ENCODE measurements at regions not wholly inside any gene's neighbourhood (a gene's known extent, or its start where the extent isn't known, plus 50 kb on each side); places are given as distances from the start of the nearest gene placed in this dataset.

- no peak for DNase-seq (ENCODE audit: low read depth)
- no peak overlapping the region for H3K4me3 ChIP-seq (ENCODE audit: low read length)
- TF ChIP-seq, protein P1, sequence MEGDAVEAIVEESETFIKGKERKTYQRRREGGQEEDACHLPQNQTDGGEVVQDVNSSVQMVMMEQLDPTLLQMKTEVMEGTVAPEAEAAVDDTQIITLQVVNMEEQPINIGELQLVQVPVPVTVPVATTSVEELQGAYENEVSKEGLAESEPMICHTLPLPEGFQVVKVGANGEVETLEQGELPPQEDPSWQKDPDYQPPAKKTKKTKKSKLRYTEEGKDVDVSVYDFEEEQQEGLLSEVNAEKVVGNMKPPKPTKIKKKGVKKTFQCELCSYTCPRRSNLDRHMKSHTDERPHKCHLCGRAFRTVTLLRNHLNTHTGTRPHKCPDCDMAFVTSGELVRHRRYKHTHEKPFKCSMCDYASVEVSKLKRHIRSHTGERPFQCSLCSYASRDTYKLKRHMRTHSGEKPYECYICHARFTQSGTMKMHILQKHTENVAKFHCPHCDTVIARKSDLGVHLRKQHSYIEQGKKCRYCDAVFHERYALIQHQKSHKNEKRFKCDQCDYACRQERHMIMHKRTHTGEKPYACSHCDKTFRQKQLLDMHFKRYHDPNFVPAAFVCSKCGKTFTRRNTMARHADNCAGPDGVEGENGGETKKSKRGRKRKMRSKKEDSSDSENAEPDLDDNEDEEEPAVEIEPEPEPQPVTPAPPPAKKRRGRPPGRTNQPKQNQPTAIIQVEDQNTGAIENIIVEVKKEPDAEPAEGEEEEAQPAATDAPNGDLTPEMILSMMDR (conservative IDR thresholded peaks at IDR 0.05; ENCODE audit: low read depth, low read length) = no peak
Measured at GRCh38 chr12:24366514-24366913, 417.0 kb upstream of the SOX5 start.

- TF ChIP-seq, protein P1 (conservative IDR thresholded peaks at IDR 0.05; ENCODE audit: low read depth, low read length) = no peak
- no peak for DNase-seq (ENCODE audit: low read depth)
Measured at GRCh38 chr12:24364921-24365320, 415.5 kb upstream of the SOX5 start.

DNA sequence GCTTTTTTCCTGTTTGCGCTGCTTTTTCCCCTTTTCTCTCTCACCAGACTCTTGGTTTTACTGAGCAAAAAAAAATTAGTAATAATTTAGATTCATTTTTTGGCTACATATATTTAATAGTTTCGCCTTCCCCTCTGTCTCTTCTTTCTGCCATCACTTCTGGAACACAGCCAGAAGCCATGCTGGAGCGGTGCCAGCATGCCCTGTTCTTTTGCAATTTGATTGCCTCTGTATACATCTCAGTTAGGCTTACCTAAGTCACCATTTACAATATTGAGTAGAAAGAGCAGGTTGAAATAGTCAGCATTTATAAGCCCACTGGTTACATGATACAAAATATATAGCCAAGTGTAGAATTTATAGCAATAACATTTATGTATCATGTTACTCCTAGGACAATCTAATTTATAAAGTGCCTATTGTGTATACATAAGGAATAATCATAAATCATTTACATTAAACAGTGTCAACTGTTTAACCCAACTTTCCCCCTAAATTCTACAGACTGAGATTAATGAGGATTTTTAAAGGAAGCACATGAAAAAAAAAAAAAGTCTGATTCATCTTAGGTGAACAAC lies 413.8 kb upstream of the SOX5 start:
- no peak overlapping the region for H3K4me3 ChIP-seq (ENCODE audit: low read length)
- DNase-seq (ENCODE audit: low read depth) = no peak
- TF ChIP-seq, protein P1 (conservative IDR thresholded peaks at IDR 0.05; ENCODE audit: low read depth, low read length) = no peak

More at GRCh38 chr12:24364921-24365320, 415.5 kb upstream of the SOX5 start:
- H3K4me3 ChIP-seq (ENCODE audit: low read length) = no peak overlapping the region

GRCh38 chr12:24361877-24362580 lies 412.6 kb upstream of the SOX5 start:
- no peak overlapping the region for H3K4me3 ChIP-seq (ENCODE audit: low read length)
- DNase-seq (ENCODE audit: low read depth) = no peak
- TF ChIP-seq, protein P1 (conservative IDR thresholded peaks at IDR 0.05; ENCODE audit: low read depth, low read length) = no peak

GRCh38 chr12:24360907-24361306 lies 411.4 kb upstream of the SOX5 start:
- no peak overlapping the region for H3K4me3 ChIP-seq (ENCODE audit: low read length)
- TF ChIP-seq, protein P1 (conservative IDR thresholded peaks at IDR 0.05; ENCODE audit: low read depth, low read length) = no peak
- DNase-seq (ENCODE audit: low read depth) = no peak

DNA sequence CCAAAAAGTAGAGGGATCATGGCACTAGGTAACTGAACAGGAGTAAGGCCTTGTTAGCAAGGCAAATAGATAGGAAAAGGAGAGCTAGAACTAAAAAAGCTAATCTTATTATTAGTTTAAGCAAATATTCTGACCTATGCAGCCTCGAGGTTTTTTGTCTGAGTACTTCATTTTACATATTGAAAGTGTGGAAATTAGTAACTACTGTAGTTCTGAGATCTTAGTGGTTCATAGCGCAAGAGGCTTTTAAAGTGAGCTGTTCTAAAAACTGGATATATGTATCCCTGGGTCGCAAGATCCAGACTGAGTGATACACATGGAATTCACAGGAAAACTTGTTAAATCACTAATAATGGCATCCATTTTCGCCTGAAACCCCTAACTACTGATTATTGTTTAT lies 411.0 kb upstream of the SOX5 start:
- DNase-seq (ENCODE audit: low read depth) = no peak
- no peak overlapping the region for H3K4me3 ChIP-seq (ENCODE audit: low read length)
- TF ChIP-seq, protein P1 (conservative IDR thresholded peaks at IDR 0.05; ENCODE audit: low read depth, low read length) = no peak

DNA sequence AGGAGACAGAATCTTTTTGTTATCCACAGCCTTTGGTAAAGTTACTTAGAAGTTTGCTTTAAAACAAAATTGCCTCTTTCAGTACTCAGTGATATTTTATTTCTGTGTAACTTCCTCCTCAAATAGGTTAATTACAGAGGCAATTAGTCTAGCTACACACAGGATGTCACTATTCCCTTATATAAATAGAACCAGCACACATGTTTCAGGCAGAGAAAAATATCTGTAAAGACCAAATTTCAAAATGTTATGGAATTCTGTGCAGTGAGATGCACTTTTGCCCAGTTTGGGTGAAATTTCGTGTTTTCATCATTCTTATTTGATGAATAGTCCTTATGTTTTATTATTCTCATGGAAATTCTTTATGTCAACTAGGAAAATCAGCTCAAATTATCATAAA lies 410.6 kb upstream of the SOX5 start:
- TF ChIP-seq, protein P1 (conservative IDR thresholded peaks at IDR 0.05; ENCODE audit: low read depth, low read length) = no peak
- H3K4me3 ChIP-seq (ENCODE audit: low read length) = no peak overlapping the region
- no peak for DNase-seq (ENCODE audit: low read depth)
